ENCODE measurements at regions not wholly inside any gene's neighbourhood (a gene's known extent, or its start where the extent isn't known, plus 50 kb on each side); places are given as distances from the start of the nearest gene placed in this dataset.
"Not testable (repeated sequence)": the region's sequence is repeated elsewhere in the genome, so short reads cannot be mapped to it uniquely, and the experiment has no call there.

DNA sequence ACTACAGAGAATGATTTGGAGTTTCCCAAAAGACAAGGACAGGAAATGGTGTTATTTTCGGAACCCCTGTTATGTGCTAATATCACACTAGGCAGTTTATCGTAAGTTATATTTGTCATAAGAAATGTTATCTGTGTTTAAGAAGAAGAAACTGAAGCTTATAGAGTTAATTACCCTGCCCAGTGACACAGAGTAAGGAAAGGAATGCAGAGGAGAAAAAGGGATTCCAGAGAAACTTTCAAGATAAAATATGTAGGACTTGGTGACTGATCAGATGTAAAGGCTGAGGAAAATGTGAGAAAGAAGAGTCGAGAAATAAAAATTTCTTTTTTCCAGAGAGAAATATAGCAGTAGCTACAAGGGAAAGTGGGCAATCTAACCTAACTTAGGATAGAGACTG lies 63.5 kb upstream of the ZNF746 start:
- FAIRE-seq, result no peak

DNA sequence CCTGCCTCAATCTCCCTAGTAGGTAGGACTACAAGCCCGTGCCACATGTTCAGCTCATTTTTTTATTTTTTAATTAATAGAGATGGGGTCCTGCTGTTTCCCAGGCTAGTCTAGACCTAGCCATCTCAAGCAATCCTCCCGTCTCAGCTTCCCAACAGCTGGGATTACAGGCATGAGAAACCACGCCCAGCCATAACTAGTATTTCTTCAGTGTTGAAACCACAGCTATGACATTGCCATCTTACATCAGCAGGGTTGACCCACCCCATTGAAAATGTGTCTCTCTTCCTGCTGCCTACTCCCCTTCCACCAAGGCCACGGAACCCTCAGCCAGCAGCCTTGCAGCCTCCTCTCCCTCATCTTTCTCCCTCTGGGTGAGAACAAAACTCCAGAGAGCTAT lies 62.1 kb upstream of the ZNF746 start:
- FAIRE-seq, result no peak

DNA sequence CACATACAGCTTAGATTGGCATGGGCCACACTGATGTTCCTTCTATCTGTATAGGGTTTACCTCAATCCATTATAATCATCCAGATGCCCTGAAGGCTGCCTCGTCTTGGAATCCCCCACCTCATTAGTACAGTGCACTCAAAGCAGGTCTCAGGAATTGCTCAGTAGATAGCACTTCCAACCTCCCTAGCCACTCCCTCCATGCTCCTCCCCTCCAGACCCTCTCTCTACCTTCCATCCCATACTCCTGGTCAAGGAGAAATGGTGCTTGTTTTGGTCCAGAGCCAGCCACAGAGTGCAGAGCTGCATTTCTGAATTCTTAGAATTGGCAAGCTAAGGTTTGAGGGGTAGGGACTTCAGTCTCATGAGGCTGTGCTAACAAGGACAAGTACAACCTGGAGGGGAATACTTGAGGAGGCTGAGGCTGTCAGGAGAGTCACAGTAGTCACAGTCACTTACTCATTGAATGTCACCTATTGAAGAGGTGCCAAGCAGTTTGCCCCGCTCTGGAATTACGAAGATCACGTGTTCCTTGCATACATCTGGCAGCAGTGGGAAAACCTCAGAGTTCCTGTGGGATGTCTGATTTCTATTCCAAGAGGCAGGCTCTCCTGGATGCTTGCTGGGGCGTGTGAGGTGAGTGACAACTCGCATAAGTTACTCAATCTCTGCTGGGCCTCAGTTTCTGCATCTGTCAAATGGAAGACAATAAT lies 60.7 kb upstream of the ZNF746 start:
- no peak for FAIRE-seq

GRCh38 chr7:149556525-149556924 lies 58.9 kb upstream of the ZNF746 start:
- not testable (repeated sequence) for FAIRE-seq

- not testable (repeated sequence) for FAIRE-seq
These were observed 57.2 kb upstream of the ZNF746 start for GRCh38 chr7:149554821-149555220.

DNA sequence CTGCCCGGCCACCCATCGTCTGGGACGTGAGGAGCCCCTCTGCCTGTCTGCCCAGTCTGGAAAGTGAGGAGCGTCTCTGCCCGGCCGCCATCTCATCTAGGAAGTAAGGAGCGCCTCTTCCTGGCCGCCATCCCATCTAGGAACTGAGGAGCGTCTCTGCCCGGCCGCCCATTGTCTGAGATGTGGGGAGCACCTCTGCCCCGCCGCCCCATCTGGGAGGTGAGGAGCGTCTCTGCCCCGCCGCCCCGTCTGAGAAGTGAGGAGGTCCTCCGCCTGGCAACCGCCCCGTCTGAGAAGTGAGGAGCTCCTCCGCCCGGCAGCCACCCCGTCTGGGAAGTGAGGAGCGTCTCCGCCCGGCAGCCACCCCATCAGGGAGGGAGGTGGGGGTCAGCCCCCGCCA lies 56.4 kb upstream of the ZNF746 start:
- FAIRE-seq, result not testable (repeated sequence)

DNA sequence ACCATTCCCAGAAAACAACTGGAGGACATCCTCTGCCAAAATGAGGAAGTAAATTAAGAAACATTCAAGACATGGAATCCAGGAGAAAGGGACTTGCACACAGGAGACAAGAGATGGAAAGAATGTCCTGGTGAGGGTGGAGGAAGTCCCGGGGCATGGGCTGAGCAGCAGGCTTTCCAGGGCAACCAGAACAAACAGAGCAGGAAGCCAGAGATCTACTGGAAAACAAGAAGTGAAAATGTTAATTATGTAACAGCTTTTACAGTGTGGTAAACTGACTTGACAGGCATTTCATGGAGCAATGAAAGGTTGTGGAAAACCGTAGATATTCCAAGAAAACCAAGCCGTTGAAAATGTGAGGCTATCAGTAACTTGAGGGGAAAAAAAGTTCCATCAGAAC lies 55.2 kb upstream of the ZNF746 start:
- FAIRE-seq, result no peak
